Femur (tissue), 1 donor: ENCODE measurements at regions not wholly inside any gene's neighbourhood (a gene's known extent, or its start where the extent isn't known, plus 50 kb on each side); places are given as distances from the start of the nearest gene placed in this dataset.
"Not testable (repeated sequence)": the region's sequence is repeated elsewhere in the genome, so short reads cannot be mapped to it uniquely, and the experiment has no call there.

Source experiments
- DNase-seq: peaks from one replicate; pipeline ENCODE4 v3.0.0-alpha.2; 2017

GRCh38 chr9:28956116-28956880 is 1383.0 kb upstream of the C9orf72 start:
- DNase-seq, result no peak

- DNase-seq, result no peak
Measured at GRCh38 chr9:28960602-28961001, 1387.3 kb upstream of the C9orf72 start.

GRCh38 chr9:28961623-28962022 is 1388.3 kb upstream of the C9orf72 start:
- DNase-seq, result no peak

GRCh38 chr9:28967226-28967625 is 1393.9 kb upstream of the C9orf72 start:
- DNase-seq, result no peak

GRCh38 chr9:28970241-28970654 is 1397.0 kb upstream of the C9orf72 start:
- DNase-seq, result no peak

- no peak for DNase-seq
Measured at GRCh38 chr9:28971881-28972280, 1398.6 kb upstream of the C9orf72 start.

- DNase-seq, result no peak
Measured at GRCh38 chr9:28976250-28976649, 1403.0 kb upstream of the C9orf72 start.

GRCh38 chr9:28976684-28977083 is 1403.4 kb upstream of the C9orf72 start:
- no peak for DNase-seq

GRCh38 chr9:28981129-28981528 is 1407.8 kb upstream of the C9orf72 start:
- DNase-seq, result no peak

- DNase-seq, result no peak
Measured at GRCh38 chr9:28981711-28982110, 1408.4 kb upstream of the C9orf72 start.

- no peak for DNase-seq
Measured at GRCh38 chr9:28984016-28984415, 1410.7 kb upstream of the C9orf72 start.

GRCh38 chr9:28990009-28990408 is 1416.7 kb upstream of the C9orf72 start:
- DNase-seq, result not testable (repeated sequence)

- DNase-seq, result no peak
Measured at GRCh38 chr9:28999057-28999456, 1425.8 kb upstream of the C9orf72 start.

GRCh38 chr9:28999806-29000205 is 1426.5 kb upstream of the C9orf72 start:
- DNase-seq, result no peak

- DNase-seq, result no peak
Measured at GRCh38 chr9:29001006-29001405, 1427.7 kb upstream of the C9orf72 start.

- no peak for DNase-seq
Measured at GRCh38 chr9:29004988-29005387, 1431.7 kb upstream of the C9orf72 start.

- no peak for DNase-seq
Measured at GRCh38 chr9:29006628-29007027, 1433.3 kb upstream of the C9orf72 start.

GRCh38 chr9:29012911-29013310 is 1439.6 kb upstream of the C9orf72 start:
- no peak for DNase-seq

GRCh38 chr9:29021632-29022031 is 1448.4 kb upstream of the C9orf72 start:
- no peak for DNase-seq

GRCh38 chr9:29038332-29038731 is 1465.1 kb upstream of the C9orf72 start:
- DNase-seq, result no peak

- DNase-seq, result no peak
Measured at GRCh38 chr9:29039258-29039657, 1466.0 kb upstream of the C9orf72 start.

GRCh38 chr9:29043072-29043471 is 1469.8 kb upstream of the C9orf72 start:
- no peak for DNase-seq

GRCh38 chr9:29044959-29045358 is 1471.7 kb upstream of the C9orf72 start:
- no peak for DNase-seq

- DNase-seq, result peak; percentile 15
Measured at GRCh38 chr9:29060041-29060440, 1486.8 kb upstream of the C9orf72 start.

- no peak for DNase-seq
Measured at GRCh38 chr9:29062446-29062845, 1489.2 kb upstream of the C9orf72 start.
